ENCODE measurements at regions not wholly inside any gene's neighbourhood (a gene's known extent, or its start where the extent isn't known, plus 50 kb on each side); places are given as distances from the start of the nearest gene placed in this dataset.

GRCh38 chr10:44202952-44203351 is 181.9 kb downstream of the CXCL12 start:
- DNase-seq (ENCODE audit: low read depth): no peak
- no peak for TF ChIP-seq CTCF (IDR thresholded peaks at IDR 0.05; ENCODE audit: low read depth, low read length, missing control alignments)
- no peak overlapping the region for H3K4me3 ChIP-seq (ENCODE audit: low read depth, low read length)

- no peak overlapping the region for H3K4me3 ChIP-seq (ENCODE audit: low read depth, low read length)
- DNase-seq (ENCODE audit: low read depth): no peak
- TF ChIP-seq CTCF (IDR thresholded peaks at IDR 0.05; ENCODE audit: low read depth, low read length, missing control alignments): no peak
Observed at GRCh38 chr10:44201656-44202055, 183.2 kb downstream of the CXCL12 start.

GRCh38 chr10:44201011-44201410 is 183.9 kb downstream of the CXCL12 start:
- no peak for TF ChIP-seq CTCF (IDR thresholded peaks at IDR 0.05; ENCODE audit: low read depth, low read length, missing control alignments)
- DNase-seq (ENCODE audit: low read depth): no peak

GRCh38 chr10:44199991-44200655 is 184.8 kb downstream of the CXCL12 start:
- DNase-seq (ENCODE audit: low read depth): no peak
- TF ChIP-seq CTCF (IDR thresholded peaks at IDR 0.05; ENCODE audit: low read depth, low read length, missing control alignments): no peak
- H3K4me3 ChIP-seq (ENCODE audit: low read depth, low read length): no peak overlapping the region

More at GRCh38 chr10:44201011-44201410, 183.9 kb downstream of the CXCL12 start:
- no peak overlapping the region for H3K4me3 ChIP-seq (ENCODE audit: low read depth, low read length)

GRCh38 chr10:44199267-44199666 is 185.6 kb downstream of the CXCL12 start:
- DNase-seq (ENCODE audit: low read depth): no peak
- no peak for TF ChIP-seq CTCF (IDR thresholded peaks at IDR 0.05; ENCODE audit: low read depth, low read length, missing control alignments)

GRCh38 chr10:44198780-44199097 is 186.2 kb downstream of the CXCL12 start:
- TF ChIP-seq CTCF (IDR thresholded peaks at IDR 0.05; ENCODE audit: low read depth, low read length, missing control alignments): no peak
- DNase-seq (ENCODE audit: low read depth): no peak
- no peak overlapping the region for H3K4me3 ChIP-seq (ENCODE audit: low read depth, low read length)

More at GRCh38 chr10:44199267-44199666, 185.6 kb downstream of the CXCL12 start:
- H3K4me3 ChIP-seq (ENCODE audit: low read depth, low read length): no peak overlapping the region

GRCh38 chr10:44198096-44198779 is 186.7 kb downstream of the CXCL12 start:
- no peak overlapping the region for H3K4me3 ChIP-seq (ENCODE audit: low read depth, low read length)
- DNase-seq (ENCODE audit: low read depth): no peak
- TF ChIP-seq CTCF (IDR thresholded peaks at IDR 0.05; ENCODE audit: low read depth, low read length, missing control alignments): no peak

Data from GM12864 (cell line).